Stimulated activated CD4-positive, alpha-beta T cell treated with anti-CD3 and anti-CD28 coated beads, Interleukin-4, amount 100 ng/mL, for 4 hours (primary cell): ENCODE measurements at regions not wholly inside any gene's neighbourhood (a gene's known extent, or its start where the extent isn't known, plus 50 kb on each side); places are given as distances from the start of the nearest gene placed in this dataset.
A peak's percentile ranks its signal among the peaks of the same experiment; 100 is the strongest.

ENCODE experiments used
- DNase-seq, 2 experiments: peaks; one replicate each; pipeline ENCODE4 v3.0.0-alpha.2; 2020

DNA sequence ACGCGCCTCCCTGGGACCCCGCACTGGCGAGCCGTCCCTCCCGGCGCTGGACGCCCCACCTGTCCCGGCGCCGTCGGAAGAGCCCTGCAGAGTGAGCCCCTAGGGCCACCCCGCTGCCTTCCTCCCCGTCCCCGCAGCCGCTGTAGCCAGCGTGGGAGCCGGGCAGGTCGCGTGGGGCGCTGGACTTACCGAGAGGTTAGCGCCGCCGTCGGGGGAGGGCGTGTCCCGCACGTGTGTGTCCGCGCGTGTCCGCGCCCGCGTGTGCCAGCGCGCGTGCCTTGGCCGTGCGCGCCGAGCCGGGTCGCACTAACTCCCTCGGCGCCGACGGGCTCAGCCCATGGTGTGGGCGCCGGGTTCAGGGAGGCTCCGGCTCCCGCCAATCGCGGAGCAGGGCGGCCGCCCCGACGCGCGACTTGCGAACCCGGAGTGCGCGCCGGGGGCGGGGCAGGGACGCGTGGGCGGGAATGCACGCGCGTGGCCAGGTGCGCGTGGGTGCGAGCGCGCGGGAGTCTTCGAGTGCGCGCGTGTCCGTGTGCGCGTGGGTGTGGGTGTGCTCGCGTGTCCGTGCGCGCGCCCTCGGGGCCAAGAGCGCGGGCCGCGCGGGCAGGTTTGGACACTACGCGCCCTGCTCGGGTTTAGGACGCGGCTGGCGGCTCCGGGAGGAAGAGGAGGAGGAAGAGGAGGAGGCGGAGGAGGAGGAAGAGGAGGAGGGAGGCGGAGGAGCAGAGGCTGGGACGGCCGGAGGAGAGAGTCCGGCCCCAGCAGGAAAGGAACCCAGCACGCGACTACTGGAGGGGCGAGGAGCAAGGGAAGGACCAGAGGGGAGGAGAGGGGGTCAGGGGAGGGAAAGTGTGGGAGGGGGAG is 145.2 kb upstream of the ETS2 start:
- DNase-seq = peak; percentile 9 to 17

GRCh38 chr21:38661197-38661871 is 144.4 kb upstream of the ETS2 start:
- DNase-seq = no peak

DNA sequence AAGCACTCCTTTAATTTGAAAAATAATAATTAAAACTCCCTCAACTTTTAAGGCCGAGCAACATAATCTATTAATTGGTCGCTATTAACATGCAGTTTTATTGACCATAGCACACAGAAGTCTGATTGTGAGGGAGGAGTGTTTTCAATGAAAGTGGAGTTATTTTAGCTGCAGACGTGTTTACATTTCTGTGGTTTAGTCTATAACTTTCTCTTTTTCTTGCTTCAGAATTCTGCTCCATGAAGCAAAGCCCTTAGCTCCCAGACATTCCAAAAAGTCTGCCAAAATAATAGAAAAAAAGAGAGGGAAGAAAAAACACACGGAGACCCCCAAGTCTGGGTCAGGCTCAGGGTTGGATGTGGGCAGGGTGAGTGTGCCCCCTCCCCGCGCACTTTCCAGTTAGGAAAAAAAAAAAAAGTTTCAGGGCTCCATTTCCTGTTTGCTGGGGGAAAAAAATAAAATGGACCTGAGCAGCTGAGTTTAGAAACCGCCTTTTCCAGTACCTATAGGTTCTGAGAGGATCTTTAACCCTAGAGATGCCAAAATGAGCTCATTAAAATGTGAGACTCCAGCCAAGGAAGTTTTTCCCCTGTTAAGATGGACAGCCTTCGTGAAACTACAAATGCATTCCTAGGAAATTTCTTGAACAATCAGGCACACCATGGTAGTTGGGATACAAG is 143.7 kb upstream of the ETS2 start:
- DNase-seq = no peak

DNA sequence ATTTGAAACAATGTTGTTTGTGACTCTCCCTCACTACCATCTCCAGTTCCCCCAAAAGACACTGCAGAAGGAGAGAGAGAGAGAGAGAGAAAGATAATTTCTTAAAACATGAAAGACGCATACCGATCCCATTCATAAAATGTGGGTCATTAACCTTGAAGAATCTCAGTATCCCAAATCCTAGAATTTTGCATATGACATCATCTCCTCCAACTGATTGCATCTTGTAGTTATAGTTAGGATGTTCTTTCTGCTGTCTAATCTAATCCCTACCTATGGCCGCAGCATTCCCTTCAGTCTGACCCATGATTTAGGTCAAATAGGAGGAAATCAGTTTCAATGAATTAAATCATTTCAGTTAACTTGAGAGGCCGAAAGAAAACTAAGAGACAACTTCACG is 142.4 kb upstream of the ETS2 start:
- no peak for DNase-seq

DNA sequence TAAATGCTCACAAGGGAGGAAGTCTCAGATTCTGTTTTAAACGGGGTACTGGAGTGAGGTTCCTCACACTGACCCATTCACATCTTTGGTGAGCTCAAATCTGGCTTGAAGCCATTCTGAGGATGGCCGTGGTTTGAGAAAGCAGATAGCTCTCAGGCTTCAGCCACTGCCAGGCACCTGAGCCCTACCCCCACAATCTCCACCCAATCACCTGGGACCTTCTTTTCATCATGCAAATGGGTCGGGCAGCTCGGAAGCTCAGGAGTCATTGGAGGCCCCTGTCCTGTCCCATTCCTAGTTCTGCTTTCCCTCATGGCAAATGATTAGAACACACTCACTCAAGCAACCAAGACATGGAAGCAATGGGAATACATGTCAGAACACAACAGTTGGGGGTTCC is 141.4 kb upstream of the ETS2 start:
- DNase-seq = no peak

GRCh38 chr21:38664841-38665240 is 140.9 kb upstream of the ETS2 start:
- no peak for DNase-seq

DNA sequence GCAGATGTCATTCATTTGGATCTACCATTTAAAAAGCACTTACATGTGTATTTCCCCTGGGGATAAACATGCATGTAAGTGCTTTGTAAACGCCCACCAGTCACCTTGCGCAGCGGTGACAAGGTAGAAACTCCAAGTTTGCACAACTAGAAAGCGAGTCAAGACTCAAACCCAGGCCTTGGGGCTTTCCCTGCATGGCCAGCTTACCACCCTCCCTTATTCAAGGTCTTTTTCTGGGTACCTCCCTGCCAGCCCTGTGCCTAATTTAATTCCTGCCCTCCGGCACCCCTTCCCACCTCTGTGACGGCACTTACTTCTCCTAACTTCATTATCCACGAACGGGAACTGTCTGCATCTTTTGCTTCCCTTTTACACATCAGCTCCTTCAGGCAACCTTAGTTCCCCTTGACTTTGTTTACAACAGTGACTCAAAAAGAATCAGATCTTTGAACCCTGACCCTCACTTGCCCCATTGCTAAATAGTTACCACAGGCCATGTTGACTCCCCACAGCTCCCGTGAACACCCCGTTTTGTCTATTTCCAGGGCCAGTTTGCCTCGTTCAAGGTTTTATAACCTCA is 138.3 kb upstream of the ETS2 start:
- DNase-seq = no peak

GRCh38 chr21:38668067-38668466 is 137.7 kb upstream of the ETS2 start:
- DNase-seq = no peak

- no peak for DNase-seq
Measured at GRCh38 chr21:38668541-38668940, 137.2 kb upstream of the ETS2 start.

DNA sequence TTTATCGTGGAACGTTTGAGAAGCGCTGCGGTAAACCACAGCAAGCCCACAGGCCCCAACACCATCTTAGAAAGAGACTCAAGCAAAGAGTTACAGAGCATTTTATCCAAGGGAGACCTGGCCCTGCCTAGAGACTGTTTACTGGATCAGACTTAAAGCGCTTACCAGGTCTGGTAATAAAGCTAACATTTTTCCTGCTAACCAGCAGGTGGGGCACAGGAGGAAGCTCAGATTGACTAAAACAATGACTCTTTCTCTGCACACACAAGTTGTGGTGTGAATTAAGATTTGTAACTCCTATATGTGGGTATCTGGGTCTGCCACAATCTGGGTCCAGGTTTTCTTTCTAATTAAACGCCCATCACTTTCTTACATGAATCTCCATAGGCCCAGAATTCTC is 136.5 kb upstream of the ETS2 start:
- no peak for DNase-seq

GRCh38 chr21:38670861-38671260 is 134.9 kb upstream of the ETS2 start:
- DNase-seq = no peak

DNA sequence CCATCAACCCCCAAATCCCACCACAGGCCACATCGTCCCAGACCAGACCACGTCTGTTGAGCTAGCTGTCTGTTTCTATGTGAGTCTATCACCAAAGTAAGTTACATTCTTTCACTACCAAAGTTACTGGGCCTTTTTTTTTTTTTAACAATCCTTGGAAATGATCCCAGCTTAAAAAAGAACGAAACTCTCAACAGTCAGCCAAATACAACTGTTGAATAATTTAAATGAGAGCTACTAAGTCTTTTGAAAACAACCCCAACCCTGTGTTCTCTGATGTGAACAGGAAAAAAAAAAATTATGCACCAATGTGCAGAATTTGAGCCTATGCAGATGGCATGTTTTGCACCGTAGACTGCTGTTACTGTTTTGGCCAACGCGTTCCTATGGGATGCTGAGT is 134.0 kb upstream of the ETS2 start:
- DNase-seq = no peak

DNA sequence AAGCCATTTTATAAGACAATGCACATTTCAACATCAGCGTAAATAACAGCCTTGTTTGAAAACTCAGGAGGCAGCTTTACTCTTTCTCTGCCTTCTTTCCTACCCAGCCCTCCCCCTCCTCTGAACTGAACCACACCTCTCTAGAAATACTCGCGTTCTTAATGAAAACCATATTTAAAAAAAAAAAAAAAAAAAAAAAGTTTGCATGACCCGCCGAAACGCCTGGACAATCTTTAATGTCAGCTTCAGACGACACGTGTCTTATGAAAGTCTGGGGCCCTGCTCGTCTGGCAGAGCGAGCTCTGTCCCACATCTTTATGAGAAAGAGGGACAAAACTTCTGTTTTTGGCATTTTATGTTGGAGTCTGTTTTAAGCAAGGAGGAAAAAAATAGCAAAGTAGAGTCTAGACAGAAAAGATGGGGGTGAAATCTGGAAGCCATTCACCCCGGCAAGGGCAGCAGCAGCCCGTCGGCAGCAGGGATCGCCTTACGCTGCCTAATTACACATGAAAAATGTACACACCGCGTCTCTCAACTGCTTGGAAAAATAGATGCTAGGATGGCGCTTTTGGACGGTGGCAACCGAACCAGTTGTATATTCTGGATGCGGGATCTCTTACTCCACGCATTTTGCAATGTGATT is 130.4 kb upstream of the ETS2 start:
- DNase-seq = no peak

GRCh38 chr21:38678827-38679226 is 126.9 kb upstream of the ETS2 start:
- no peak for DNase-seq

GRCh38 chr21:38679534-38679933 is 126.2 kb upstream of the ETS2 start:
- no peak for DNase-seq

- no peak for DNase-seq
Measured at GRCh38 chr21:38680401-38680800, 125.3 kb upstream of the ETS2 start.

- no peak for DNase-seq
Measured at GRCh38 chr21:38683222-38683621, 122.5 kb upstream of the ETS2 start.

- DNase-seq = no peak
Measured at GRCh38 chr21:38688068-38688467, 117.7 kb upstream of the ETS2 start.

- DNase-seq = no peak
Measured at GRCh38 chr21:38691631-38692030, 114.1 kb upstream of the ETS2 start.

GRCh38 chr21:38696579-38696978 is 109.2 kb upstream of the ETS2 start:
- DNase-seq = no peak

DNA sequence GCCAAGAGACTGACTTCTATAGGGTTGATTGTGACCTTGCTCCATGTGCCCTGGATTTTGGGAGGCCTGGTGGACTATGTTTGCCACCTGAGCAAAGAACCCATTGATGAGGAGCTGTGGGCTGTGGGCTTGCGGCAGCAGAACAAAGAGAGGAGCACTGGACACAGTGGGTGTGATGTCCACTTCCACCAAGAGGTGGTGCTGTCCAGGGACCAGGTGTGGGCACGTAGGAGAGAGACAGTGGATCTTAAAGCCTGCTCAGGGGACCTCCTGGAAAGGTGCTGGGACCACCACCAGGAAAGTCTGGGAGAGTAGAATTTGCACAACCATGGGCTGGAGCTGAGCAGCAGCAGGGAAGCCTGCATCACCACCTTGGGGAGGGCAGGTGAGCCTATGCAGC is 106.7 kb upstream of the ETS2 start:
- no peak for DNase-seq

DNA sequence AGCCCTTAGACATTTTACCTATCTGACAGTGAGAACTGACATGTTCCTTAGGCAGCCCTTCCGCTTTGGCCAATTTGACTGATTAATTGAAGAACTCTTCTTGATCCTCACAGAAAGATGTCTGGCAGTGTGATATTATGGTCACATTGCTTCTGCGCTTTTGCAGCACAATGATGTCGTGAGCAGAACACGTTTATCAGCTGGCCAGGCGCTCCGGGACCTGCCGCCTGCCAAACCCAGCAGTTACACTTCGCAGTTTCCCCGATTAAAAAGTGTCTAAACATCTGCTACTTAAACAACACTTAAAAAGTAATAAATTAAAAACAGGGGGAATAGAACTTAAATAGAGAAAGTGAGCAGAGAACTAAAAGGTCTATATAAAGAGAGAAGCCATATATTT is 103.5 kb upstream of the ETS2 start:
- no peak for DNase-seq

- DNase-seq = no peak
Measured at GRCh38 chr21:38709876-38710275, 95.9 kb upstream of the ETS2 start.
